Suprapubic skin (tissue), 4 donors: ENCODE measurements at regions not wholly inside any gene's neighbourhood (a gene's known extent, or its start where the extent isn't known, plus 50 kb on each side); places are given as distances from the start of the nearest gene placed in this dataset.

ENCODE experiments used
- CTCF ChIP-seq, 2 donors: fragments of 200-600 bp in 1 of 2; fragments of 450-650 bp in 1 of 2; sonication (generic) in 1 of 2; IDR thresholded peaks; one replicate each; pipeline ENCODE4 v1.5.1; 2016 to 2019; ENCODE audit warnings: antibody characterized with exemption in 2 of 2, mild to moderate bottlenecking in 1 of 2, moderate library complexity in 1 of 2
- EP300 ChIP-seq: sonication (generic); formaldehyde crosslinking; IDR thresholded peaks from one replicate; pipeline ENCODE4 v1.6.1; 2017; ENCODE audit warnings: antibody characterized with exemption
- POLR2A ChIP-seq, 2 donors: fragments of 450-650 bp; IDR thresholded peaks; one replicate each; pipeline ENCODE4 v1.6.1; 2017; ENCODE audit warnings: antibody characterized with exemption in 2 of 2, mild to moderate bottlenecking in 2 of 2, moderate library complexity in 2 of 2
- POLR2AphosphoS5 ChIP-seq, 3 donors: sonication (generic); formaldehyde crosslinking; IDR thresholded peaks; one replicate each; pipeline ENCODE4 v1.6.1; 2017; ENCODE audit warnings: antibody characterized with exemption in 3 of 3

DNA sequence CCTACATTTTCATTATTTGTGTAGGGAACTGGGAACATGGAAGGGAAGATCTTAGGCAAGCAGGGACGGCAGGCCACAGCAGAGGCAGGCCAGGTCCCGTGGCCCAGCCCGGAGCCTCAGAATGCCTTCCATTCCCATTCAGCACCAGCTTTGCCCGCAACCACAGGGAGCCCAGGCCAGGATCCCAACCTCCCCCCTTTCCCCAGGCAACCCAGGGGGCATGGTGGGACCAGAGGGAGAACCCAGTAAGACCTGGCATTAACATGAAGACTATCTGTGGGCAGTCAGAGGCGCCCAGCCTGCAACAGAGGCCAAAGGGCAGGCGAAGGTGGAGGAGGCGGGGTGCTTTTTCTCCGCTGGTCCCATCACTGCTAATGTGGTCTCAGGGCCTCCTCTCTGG is 135.6 kb downstream of the TPRA1 start:
- TF ChIP-seq CTCF (IDR thresholded peaks at IDR 0.05) (no peak), POLR2A (IDR thresholded peaks at IDR 0.05) (no peak), POLR2AphosphoS5 (IDR thresholded peaks at IDR 0.05) (no peak), EP300 (no peak)
